SK-N-SH (cell line): ENCODE measurements at regions not wholly inside any gene's neighbourhood (a gene's known extent, or its start where the extent isn't known, plus 50 kb on each side); places are given as distances from the start of the nearest gene placed in this dataset.

Source experiments
- CTCF ChIA-PET: fragments of 300-600, 350-600 bp; formaldehyde crosslinking; extraction: SDS; loops from one replicate; lab custom pipeline; 2021; lab: Yijun Ruan, JAX
- POLR2A ChIA-PET: fragments of 350-600 bp; sonication (Branson Sonifier 250); formaldehyde crosslinking; extraction: SDS; loops from one replicate; lab custom pipeline; 2020; ENCODE audit warnings: antibody characterized with exemption, inconsistent platforms; lab: Yijun Ruan, JAX
- DNase-seq: peaks from one replicate; pipeline ENCODE4 v3.0.0; 2012
- H2AFZ ChIP-seq: fragments of 200-600 bp; sonication (generic); 2 replicates; pipeline ENCODE4 v1.8.1; 2016; ENCODE audit warnings: antibody characterized with exemption, mild to moderate bottlenecking, low read depth
- H3F3A ChIP-seq: fragments of 200-600 bp; sonication (generic); replicated peaks from 2 replicates; pipeline ENCODE3; 2016; ENCODE audit warnings: antibody characterized with exemption, mild to moderate bottlenecking; ENCODE audit not compliant: insufficient read depth
- H3K27ac ChIP-seq, 2 experiments: fragments of 200-500 bp in 1 of 2; fragments of 200-600 bp in 1 of 2; sonication (Bioruptor generic) in 1 of 2; sonication (generic), shearing (Covaris generic) in 1 of 2; 2 replicates each; pipeline versions ENCODE4 v1.5.1 to v1.6.1; 2014 to 2016; ENCODE audit warnings: low read depth in 2 of 2, inconsistent platforms in 1 of 2, low read length in 1 of 2, mild to moderate bottlenecking in 1 of 2, mixed read lengths in 1 of 2
- H3K27me3 ChIP-seq: fragments of 200-600 bp; sonication (generic), shearing (Covaris generic); 2 replicates; pipeline ENCODE4 v1.6.1; 2016; ENCODE audit warnings: mixed run types; ENCODE audit not compliant: insufficient read depth
- H3K36me3 ChIP-seq, 2 experiments: fragments of 200-500 bp in 1 of 2; fragments of 200-600 bp in 1 of 2; sonication (Bioruptor generic) in 1 of 2; sonication (generic) in 1 of 2; replicated peaks in 1 of 2; 2 replicates each; pipeline versions ENCODE3 to v1.5.1; 2014 to 2016; ENCODE audit warnings: low read length in 1 of 2, mild to moderate bottlenecking in 1 of 2; ENCODE audit not compliant: insufficient read depth in 2 of 2, control insufficient read depth in 1 of 2
- H3K4me1 ChIP-seq, 2 experiments: fragments of 200-500 bp in 1 of 2; fragments of 200-600 bp in 1 of 2; sonication (Bioruptor generic) in 1 of 2; sonication (generic), shearing (Covaris generic) in 1 of 2; 2 replicates each; pipeline versions ENCODE4 v1.5.1 to v1.6.1; 2014 to 2016; ENCODE audit warnings: low read depth in 1 of 2, low read length in 1 of 2, mixed run types in 1 of 2; ENCODE audit not compliant: insufficient read depth in 2 of 2, control insufficient read depth in 1 of 2
- H3K4me2 ChIP-seq: fragments of 200-600 bp; sonication (generic), shearing (Covaris generic); 2 replicates; pipeline ENCODE4 v1.6.1; 2017; ENCODE audit warnings: mixed run types
- H3K4me3 ChIP-seq, 2 experiments: fragments of 200-500 bp in 1 of 2; fragments of 200-600 bp in 1 of 2; sonication (Bioruptor generic) in 1 of 2; sonication (generic), shearing (Covaris generic) in 1 of 2; 2 replicates each; pipeline versions ENCODE4 v1.5.1 to v1.8.1; 2014 to 2016; ENCODE audit warnings: low read depth in 2 of 2, inconsistent platforms in 1 of 2, low read length in 1 of 2, mild to moderate bottlenecking in 1 of 2, mixed read lengths in 1 of 2, moderate library complexity in 1 of 2
- H3K79me2 ChIP-seq: fragments of 200-600 bp; sonication (generic); 2 replicates; pipeline ENCODE4 v1.8.1; 2017; ENCODE audit warnings: mild to moderate bottlenecking; ENCODE audit not compliant: insufficient read depth
- H3K9ac ChIP-seq: fragments of 200-600 bp; sonication (generic); 2 replicates; pipeline ENCODE4 v1.6.1; 2017; ENCODE audit warnings: mixed run types
- H3K9me2 ChIP-seq: fragments of 200-600 bp; sonication (generic); 2 replicates; pipeline ENCODE4 v1.6.1; 2017; ENCODE audit warnings: mixed run types
- H3K9me3 ChIP-seq: fragments of 200-600 bp; sonication (generic); 2 replicates; pipeline ENCODE4 v1.6.1; 2017; ENCODE audit warnings: mixed run types, mild to moderate bottlenecking, moderate library complexity
- H4K20me1 ChIP-seq: fragments of 200-600 bp; sonication (generic); 2 replicates; pipeline ENCODE4 v1.6.1; 2017; ENCODE audit warnings: mild to moderate bottlenecking, mixed run types; ENCODE audit not compliant: insufficient read depth
- FOSL2 ChIP-seq: IDR thresholded peaks from 2 replicates; pipeline ENCODE4 v1.4.0; 2012; ENCODE audit warnings: low read depth, mild to moderate bottlenecking, moderate library complexity, borderline replicate concordance
- FOXM1 ChIP-seq: IDR thresholded peaks from 2 replicates; pipeline ENCODE4 v1.4.0; 2012; ENCODE audit warnings: low read depth, mild to moderate bottlenecking
- GATA2 ChIP-seq: sonication (generic); formaldehyde crosslinking; IDR thresholded peaks from 2 replicates; pipeline ENCODE4 v1.5.0; 2020; ENCODE audit warnings: mild to moderate bottlenecking, missing genetic modification reagents
- IRF3 ChIP-seq: fragments of 150-350 bp; IDR thresholded peaks from 2 replicates; pipeline ENCODE4 v1.6.1; 2016; ENCODE audit warnings: mild to moderate bottlenecking, low read depth, low read length
- JUND ChIP-seq: IDR thresholded peaks from 2 replicates; pipeline ENCODE4 v1.4.0; 2012
- PBX3 ChIP-seq: IDR thresholded peaks from 2 replicates; pipeline ENCODE4; 2012
- RAD21 ChIP-seq: IDR thresholded peaks from 2 replicates; pipeline ENCODE4 v1.6.1; 2012; ENCODE audit warnings: mild to moderate bottlenecking, low read length
- REST ChIP-seq: IDR thresholded peaks from 2 replicates; pipeline ENCODE4 v1.6.1; 2012; ENCODE audit warnings: mild to moderate bottlenecking, low read depth, low read length, moderate library complexity
- SIN3A ChIP-seq: IDR thresholded peaks from 2 replicates; pipeline ENCODE4 v1.6.1; 2012; ENCODE audit warnings: low read depth, mild to moderate bottlenecking, low read length, moderate library complexity, borderline replicate concordance
- TAF1 ChIP-seq: IDR thresholded peaks from 2 replicates; pipeline ENCODE4 v1.6.1; 2012; ENCODE audit warnings: low read depth, mild to moderate bottlenecking, low read length, moderate library complexity, borderline replicate concordance
- USF2 ChIP-seq: fragments of 150-350 bp; IDR thresholded peaks from 2 replicates; pipeline ENCODE4 v1.6.1; 2017; ENCODE audit warnings: antibody characterized with exemption, low read length, low read depth, borderline replicate concordance
- WGBS: methylation state at CpG from one replicate; pipeline ENCODE4 v1.1.6; 2017; ENCODE audit warnings: low lambda C conversion rate; 5-methylcytosine and 5-hydroxymethylcytosine counted together

- no peaks in the 10 kb centered on the region for H4K20me1 ChIP-seq
- 82% methylated on average over 6 of the region's 6 CpGs for WGBS
- TF ChIP-seq GATA2 (CRISPR knock-in tag) (no peak), TAF1 (no peak), JUND (no peak), RAD21 (no peak)
- TF ChIP-seq, all 33 proteins: peak for 0
- Histone ChIP-seq H3K79me2 (no peaks in the 10 kb centered on the region), H3K27me3 (no peaks in the 10 kb centered on the region), H3F3A (peaks cover 5% of the 10 kb centered on the region), H3K27ac (no peak overlapping the region), H3K4me3 (no peak overlapping the region), H3K9me2 (no peaks in the 10 kb centered on the region), H3K4me2 (no peak overlapping the region), H3K9ac (no peak overlapping the region), H3K9me3 (no peaks in the 10 kb centered on the region), H2AFZ (no peak overlapping the region), H3K36me3 (no peaks in the 10 kb centered on the region), H3K4me1 (peaks cover 8 to 15% of the 10 kb centered on the region in 2 experiments; a peak in 2 of 4 replicates)
- POLR2A ChIA-PET = no interaction called here
- CTCF ChIA-PET = no interaction called here
- no peak for DNase-seq
Observed at GRCh38 chr2:234161932-234162331, 111.4 kb downstream of the SPP2 start.

GRCh38 chr2:234158812-234159211 is 108.3 kb downstream of the SPP2 start:
- H3K79me2 ChIP-seq = no peaks in the 10 kb centered on the region
- POLR2A ChIA-PET = no interaction called here

More at GRCh38 chr2:234158812-234159211, 108.3 kb downstream of the SPP2 start:
- Histone ChIP-seq H3K4me3 (no peak overlapping the region), H3K9me2 (no peaks in the 10 kb centered on the region), H3K9ac (no peak overlapping the region), H3K4me2 (no peak overlapping the region), H3K27me3 (no peaks in the 10 kb centered on the region), H2AFZ (no peak overlapping the region), H3K36me3 (no peaks in the 10 kb centered on the region), H3K9me3 (no peaks in the 10 kb centered on the region)
- 90% methylated on average over 4 of the region's 4 CpGs for WGBS
- TF ChIP-seq FOSL2 (no peak), SIN3A (no peak), IRF3 (no peak), FOXM1 (no peak), REST (no peak), USF2 (no peak), PBX3 (no peak)
- TF ChIP-seq, all 33 proteins: peak for 0
- H4K20me1 ChIP-seq = no peaks in the 10 kb centered on the region
- H3K27ac ChIP-seq = no peak overlapping the region
- DNase-seq = no peak
- CTCF ChIA-PET = interaction anchor here (0.7 kb wide), 1 partner anchor 76 kb away, joined by 3 read pairs; no protein-coding TSS in a partner anchor
- H3K4me1 ChIP-seq = peaks cover 5% of the 10 kb centered on the region in 2 experiments; a peak in 2 of 4 replicates
- H3F3A ChIP-seq = no peaks in the 10 kb centered on the region
